ENCODE measurements at regions not wholly inside any gene's neighbourhood (a gene's known extent, or its start where the extent isn't known, plus 50 kb on each side); places are given as distances from the start of the nearest gene placed in this dataset.

GRCh38 chr6:21970569-21971300, 326.1 kb downstream of the PRL start:
- no peak for DNase-seq

GRCh38 chr6:21971541-21971940, 325.3 kb downstream of the PRL start:
- DNase-seq, result no peak

GRCh38 chr6:21972516-21972915, 324.3 kb downstream of the PRL start:
- no peak for DNase-seq

- DNase-seq, result no peak
These were observed 319.5 kb downstream of the PRL start for GRCh38 chr6:21977346-21977745.

GRCh38 chr6:21981235-21981833, 315.5 kb downstream of the PRL start:
- no peak for DNase-seq

GRCh38 chr6:21984135-21984534, 312.7 kb downstream of the PRL start:
- DNase-seq, result no peak

GRCh38 chr6:21984561-21984960, 312.3 kb downstream of the PRL start:
- no peak for DNase-seq

GRCh38 chr6:21985904-21986303, 310.9 kb downstream of the PRL start:
- no peak for DNase-seq

GRCh38 chr6:21986703-21987102, 310.1 kb downstream of the PRL start:
- no peak for DNase-seq

GRCh38 chr6:21987501-21987957, 309.3 kb downstream of the PRL start:
- no peak for DNase-seq

- no peak for DNase-seq
These were observed 306.3 kb downstream of the PRL start for GRCh38 chr6:21990577-21990976.

GRCh38 chr6:21992178-21992967, 304.5 kb downstream of the PRL start:
- DNase-seq, result no peak

GRCh38 chr6:21993841-21994240, 303.0 kb downstream of the PRL start:
- DNase-seq, result no peak

GRCh38 chr6:21994821-21995220, 302.0 kb downstream of the PRL start:
- no peak for DNase-seq

GRCh38 chr6:21995318-21995717, 301.5 kb downstream of the PRL start:
- no peak for DNase-seq

- no peak for DNase-seq
These were observed 300.3 kb downstream of the PRL start for GRCh38 chr6:21996425-21997118.

- no peak for DNase-seq
These were observed 299.5 kb downstream of the PRL start for GRCh38 chr6:21997119-21998037.

- no peak for DNase-seq
These were observed 298.3 kb downstream of the PRL start for GRCh38 chr6:21998582-21998981.

GRCh38 chr6:21999012-21999528, 297.8 kb downstream of the PRL start:
- no peak for DNase-seq

GRCh38 chr6:21999741-22000140, 297.1 kb downstream of the PRL start:
- DNase-seq, result no peak

- no peak for DNase-seq
These were observed 295.3 kb downstream of the PRL start for GRCh38 chr6:22001396-22002027.
